GM12892 (cell line): ENCODE measurements at regions not wholly inside any gene's neighbourhood (a gene's known extent, or its start where the extent isn't known, plus 50 kb on each side); places are given as distances from the start of the nearest gene placed in this dataset.

Experiments
- DNase-seq: peaks from one replicate; pipeline ENCODE4 v3.0.0; 2011; ENCODE audit not compliant: insufficient read length
- FAIRE-seq: peaks from 2 replicates; lab custom pipeline; 2011; peaks lifted over from hg19 to GRCh38; lab: Jason Lieb, UNC
- POLR2A ChIP-seq: IDR thresholded peaks from 2 replicates; pipeline ENCODE4 v1.6.1; 2011; ENCODE audit warnings: low read depth, low read length, control low read depth
- POLR2AphosphoS5 ChIP-seq: IDR thresholded peaks from 2 replicates; pipeline ENCODE4 v1.6.1; 2011; ENCODE audit warnings: low read depth, low read length, control low read depth
- TAF1 ChIP-seq: IDR thresholded peaks from 2 replicates; pipeline ENCODE4 v1.6.1; 2011; ENCODE audit warnings: low read depth, mild to moderate bottlenecking, control low read depth, low read length, borderline replicate concordance

GRCh38 chr20:10949930-10950783 lies 276.4 kb upstream of the JAG1 start:
- no peak for TF ChIP-seq POLR2A
- no peak for TF ChIP-seq TAF1
- TF ChIP-seq POLR2AphosphoS5: no peak
- FAIRE-seq (no peak), DNase-seq (no peak)

GRCh38 chr20:10951216-10951615 lies 277.4 kb upstream of the JAG1 start:
- TF ChIP-seq TAF1: no peak
- no peak for TF ChIP-seq POLR2A
- no peak for TF ChIP-seq POLR2AphosphoS5
- DNase-seq (no peak), FAIRE-seq (no peak)

- DNase-seq (no peak), FAIRE-seq (no peak)
- no peak for TF ChIP-seq TAF1
- TF ChIP-seq POLR2A: no peak
- TF ChIP-seq POLR2AphosphoS5: no peak
Observed at GRCh38 chr20:10951904-10952303, 278.1 kb upstream of the JAG1 start.

GRCh38 chr20:10953437-10953836 lies 279.6 kb upstream of the JAG1 start:
- TF ChIP-seq POLR2A (no peak), TAF1 (no peak), POLR2AphosphoS5 (no peak)
- FAIRE-seq (no peak), DNase-seq (no peak)

GRCh38 chr20:10954137-10954840 lies 280.5 kb upstream of the JAG1 start:
- DNase-seq: no peak
- no peak for FAIRE-seq
- TF ChIP-seq TAF1: no peak
- TF ChIP-seq POLR2AphosphoS5: no peak
- TF ChIP-seq POLR2A: no peak

- FAIRE-seq: no peak
- no peak for DNase-seq
- TF ChIP-seq TAF1 (no peak), POLR2AphosphoS5 (no peak), POLR2A (no peak)
Observed at GRCh38 chr20:10954908-10955580, 281.2 kb upstream of the JAG1 start.

- FAIRE-seq (no peak), DNase-seq (no peak)
- TF ChIP-seq POLR2A: no peak
- TF ChIP-seq TAF1: no peak
- TF ChIP-seq POLR2AphosphoS5: no peak
Observed at GRCh38 chr20:10958279-10958678, 284.5 kb upstream of the JAG1 start.

GRCh38 chr20:10960416-10960815 lies 286.6 kb upstream of the JAG1 start:
- DNase-seq (no peak), FAIRE-seq (no peak)
- TF ChIP-seq TAF1: no peak
- no peak for TF ChIP-seq POLR2AphosphoS5
- no peak for TF ChIP-seq POLR2A

- no peak for TF ChIP-seq TAF1
- TF ChIP-seq POLR2AphosphoS5: no peak
- TF ChIP-seq POLR2A: no peak
- no peak for DNase-seq
- FAIRE-seq: no peak
Observed at GRCh38 chr20:10961651-10962288, 288.0 kb upstream of the JAG1 start.

- TF ChIP-seq TAF1: no peak
- no peak for TF ChIP-seq POLR2AphosphoS5
- no peak for TF ChIP-seq POLR2A
- DNase-seq (no peak), FAIRE-seq (no peak)
Observed at GRCh38 chr20:10962937-10963336, 289.1 kb upstream of the JAG1 start.

GRCh38 chr20:10963717-10964266 lies 290.0 kb upstream of the JAG1 start:
- DNase-seq: no peak
- no peak for FAIRE-seq
- no peak for TF ChIP-seq TAF1
- no peak for TF ChIP-seq POLR2A
- TF ChIP-seq POLR2AphosphoS5: no peak
